ENCODE measurements at regions not wholly inside any gene's neighbourhood (a gene's known extent, or its start where the extent isn't known, plus 50 kb on each side); places are given as distances from the start of the nearest gene placed in this dataset.

- TF ChIP-seq CTCF (IDR thresholded peaks at IDR 0.05; ENCODE audit: insufficient read depth, low read length, poor library complexity, severe bottlenecking) (no peak), EZH2phosphoT487 (conservative IDR thresholded peaks at IDR 0.05; ENCODE audit: low read length) (no peak)
These were observed 459.5 kb upstream of the WWC1 start for GRCh38 chr5:167831754-167832504.

Measured in SU-DHL-6 (cell line).